ENCODE measurements at regions not wholly inside any gene's neighbourhood (a gene's known extent, or its start where the extent isn't known, plus 50 kb on each side); places are given as distances from the start of the nearest gene placed in this dataset.
"Not testable (repeated sequence)": the region's sequence is repeated elsewhere in the genome, so short reads cannot be mapped to it uniquely, and the experiment has no call there.

GRCh38 chr4:92182736-92183407 is 120.9 kb upstream of the GRID2 start:
- intact Hi-C loops (cut with micrococcal nuclease): no loop called here
- DNase-seq (no peak), ATAC-seq (no peak)

- intact Hi-C loops (cut with micrococcal nuclease): no loop called here
- no peak for DNase-seq
- no peak for ATAC-seq
Measured at GRCh38 chr4:92183825-92184224, 119.9 kb upstream of the GRID2 start.

GRCh38 chr4:92184566-92184965 is 119.2 kb upstream of the GRID2 start:
- DNase-seq (no peak), ATAC-seq (no peak)
- intact Hi-C loops (cut with micrococcal nuclease): no loop called here

- DNase-seq (no peak), ATAC-seq (no peak)
- intact Hi-C loops (cut with micrococcal nuclease): no loop called here
Measured at GRCh38 chr4:92186239-92186638, 117.5 kb upstream of the GRID2 start.

- ATAC-seq (no peak), DNase-seq (no peak)
- intact Hi-C loops (cut with micrococcal nuclease): no loop called here
Measured at GRCh38 chr4:92189146-92189545, 114.6 kb upstream of the GRID2 start.

- intact Hi-C loops (cut with micrococcal nuclease): no loop called here
- ATAC-seq: no peak
- no peak for DNase-seq
Measured at GRCh38 chr4:92198711-92199110, 105.1 kb upstream of the GRID2 start.

- ATAC-seq (no peak), DNase-seq (no peak)
- intact Hi-C loops (cut with micrococcal nuclease): no loop called here
Measured at GRCh38 chr4:92199135-92199534, 104.6 kb upstream of the GRID2 start.

- intact Hi-C loops (cut with micrococcal nuclease): no loop called here
- DNase-seq (no peak), ATAC-seq (no peak)
Measured at GRCh38 chr4:92210906-92211305, 92.9 kb upstream of the GRID2 start.

- intact Hi-C loops (cut with micrococcal nuclease): no loop called here
- ATAC-seq (no peak), DNase-seq (no peak)
Measured at GRCh38 chr4:92215476-92215875, 88.3 kb upstream of the GRID2 start.

- intact Hi-C loops (cut with micrococcal nuclease): no loop called here
- no peak for DNase-seq
- no peak for ATAC-seq
Measured at GRCh38 chr4:92231511-92231910, 72.3 kb upstream of the GRID2 start.

- intact Hi-C loops (cut with micrococcal nuclease): no loop called here
- ATAC-seq (no peak), DNase-seq (no peak)
Measured at GRCh38 chr4:92232566-92232965, 71.2 kb upstream of the GRID2 start.

GRCh38 chr4:92234393-92235176 is 69.2 kb upstream of the GRID2 start:
- intact Hi-C loops (cut with micrococcal nuclease): no loop called here
- no peak for ATAC-seq
- no peak for DNase-seq

GRCh38 chr4:92235731-92236130 is 68.0 kb upstream of the GRID2 start:
- intact Hi-C loops (cut with micrococcal nuclease): no loop called here
- DNase-seq (no peak), ATAC-seq (no peak)

GRCh38 chr4:92236877-92237276 is 66.9 kb upstream of the GRID2 start:
- DNase-seq (no peak), ATAC-seq (no peak)
- intact Hi-C loops (cut with micrococcal nuclease): no loop called here

GRCh38 chr4:92237559-92237958 is 66.2 kb upstream of the GRID2 start:
- intact Hi-C loops (cut with micrococcal nuclease): no loop called here
- ATAC-seq: no peak
- no peak for DNase-seq

- intact Hi-C loops (cut with micrococcal nuclease): no loop called here
Measured at GRCh38 chr4:92241094-92241493, 62.7 kb upstream of the GRID2 start.

GRCh38 chr4:92246384-92246783 is 57.4 kb upstream of the GRID2 start:
- DNase-seq: no peak
- intact Hi-C loops (cut with micrococcal nuclease): no loop called here
- ATAC-seq: no peak

More at GRCh38 chr4:92241094-92241493, 62.7 kb upstream of the GRID2 start:
- ATAC-seq (no peak), DNase-seq (no peak)

- intact Hi-C loops (cut with micrococcal nuclease): no loop called here
- ATAC-seq: no peak
- no peak for DNase-seq
Measured at GRCh38 chr4:92249541-92249940, 54.2 kb upstream of the GRID2 start.

- intact Hi-C loops (cut with micrococcal nuclease): no loop called here
- DNase-seq: no peak
- no peak for ATAC-seq
Measured at GRCh38 chr4:92251711-92252110, 52.1 kb upstream of the GRID2 start.

GRCh38 chr4:92252358-92252757 is 51.4 kb upstream of the GRID2 start:
- ATAC-seq; intact Hi-C loops (cut with micrococcal nuclease); DNase-seq: not testable (repeated sequence)

GRCh38 chr4:92252846-92253245 is 50.9 kb upstream of the GRID2 start:
- DNase-seq: no peak
- ATAC-seq: no peak
- intact Hi-C loops (cut with micrococcal nuclease): no loop called here
